ENCODE measurements at regions not wholly inside any gene's neighbourhood (a gene's known extent, or its start where the extent isn't known, plus 50 kb on each side); places are given as distances from the start of the nearest gene placed in this dataset.

DNA sequence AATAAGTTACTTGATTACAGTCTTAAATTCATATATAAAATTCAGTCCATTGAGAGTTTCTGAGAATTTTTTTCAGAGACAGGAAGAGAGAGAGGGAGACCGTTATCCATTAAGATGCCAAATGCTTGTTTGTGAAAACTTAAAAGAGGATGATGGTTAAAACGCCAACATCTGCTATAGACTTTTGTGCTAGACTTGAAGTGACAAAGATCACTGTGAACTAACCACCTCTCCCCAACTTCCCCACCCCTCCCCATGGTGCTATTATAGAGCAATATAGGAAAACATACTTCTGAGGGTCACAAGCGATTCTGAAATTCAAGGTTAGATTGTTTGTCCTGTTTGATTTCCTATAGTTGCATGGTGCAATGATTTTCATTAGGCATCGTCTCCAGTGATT, 440.8 kb downstream of the RMST start:
- H3K4me3 ChIP-seq (replicated peaks; ENCODE audit: low read depth, low read length), result no peak overlapping the region
- no peak for TF ChIP-seq CTCF (IDR thresholded peaks at IDR 0.05; ENCODE audit: insufficient read depth, low read length, poor library complexity, severe bottlenecking)

GRCh38 chr12:97907504-97907903, 444.9 kb downstream of the RMST start:
- no peak for DNase-seq (ENCODE audit: extremely low read depth, insufficient read length)
- H3K36me3 ChIP-seq (ENCODE audit: control insufficient read depth, insufficient read depth, low read length), result no peaks in the 10 kb centered on the region
- no peaks in the 10 kb centered on the region for H3K27me3 ChIP-seq (replicated peaks; ENCODE audit: control insufficient read depth, insufficient read depth, low read length)
- H3K4me3 ChIP-seq (replicated peaks; ENCODE audit: low read depth, low read length), result no peak overlapping the region
- no peak for TF ChIP-seq CTCF (IDR thresholded peaks at IDR 0.05; ENCODE audit: insufficient read depth, low read length, poor library complexity, severe bottlenecking)

More for the DNA sequence above, 440.8 kb downstream of the RMST start:
- no peak for DNase-seq (ENCODE audit: extremely low read depth, insufficient read length)
- no peaks in the 10 kb centered on the region for H3K27me3 ChIP-seq (replicated peaks; ENCODE audit: control insufficient read depth, insufficient read depth, low read length)
- no peaks in the 10 kb centered on the region for H3K36me3 ChIP-seq (ENCODE audit: control insufficient read depth, insufficient read depth, low read length)

DNA sequence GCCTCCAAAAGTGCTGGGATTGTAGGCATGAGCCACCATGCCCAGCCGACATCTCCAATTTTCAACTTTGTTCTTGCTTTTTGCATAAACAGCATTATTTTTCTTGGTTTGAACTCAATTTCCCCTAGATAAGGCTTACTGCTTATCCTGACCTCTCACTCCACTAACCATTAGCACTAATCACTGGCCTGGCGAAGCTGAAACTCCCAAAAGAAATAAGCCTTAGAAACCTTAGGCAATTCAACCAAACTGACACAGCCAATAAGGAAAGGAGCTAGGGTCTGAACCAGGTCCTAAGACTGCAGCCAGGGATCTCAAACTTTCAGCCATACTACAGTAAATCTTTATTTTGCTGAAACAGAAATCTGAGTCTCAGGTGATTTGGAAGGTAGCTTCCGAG, 448.0 kb downstream of the RMST start:
- no peak for TF ChIP-seq CTCF (IDR thresholded peaks at IDR 0.05; ENCODE audit: insufficient read depth, low read length, poor library complexity, severe bottlenecking)
- H3K36me3 ChIP-seq (ENCODE audit: control insufficient read depth, insufficient read depth, low read length), result no peaks in the 10 kb centered on the region
- no peaks in the 10 kb centered on the region for H3K27me3 ChIP-seq (replicated peaks; ENCODE audit: control insufficient read depth, insufficient read depth, low read length)
- DNase-seq (ENCODE audit: extremely low read depth, insufficient read length), result no peak
- H3K4me3 ChIP-seq (replicated peaks; ENCODE audit: low read depth, low read length), result no peak overlapping the region

GRCh38 chr12:97912943-97913342, 450.3 kb downstream of the RMST start:
- H3K36me3 ChIP-seq (ENCODE audit: control insufficient read depth, insufficient read depth, low read length), result no peaks in the 10 kb centered on the region
- no peaks in the 10 kb centered on the region for H3K27me3 ChIP-seq (replicated peaks; ENCODE audit: control insufficient read depth, insufficient read depth, low read length)
- TF ChIP-seq CTCF (IDR thresholded peaks at IDR 0.05; ENCODE audit: insufficient read depth, low read length, poor library complexity, severe bottlenecking), result no peak
- DNase-seq (ENCODE audit: extremely low read depth, insufficient read length), result no peak
- H3K4me3 ChIP-seq (replicated peaks; ENCODE audit: low read depth, low read length), result no peak overlapping the region

- Histone ChIP-seq H3K4me3 (replicated peaks; ENCODE audit: low read depth, low read length) (no peak overlapping the region), H3K27me3 (replicated peaks; ENCODE audit: control insufficient read depth, insufficient read depth, low read length) (no peaks in the 10 kb centered on the region), H3K36me3 (ENCODE audit: control insufficient read depth, insufficient read depth, low read length) (no peaks in the 10 kb centered on the region)
- no peak for TF ChIP-seq CTCF (IDR thresholded peaks at IDR 0.05; ENCODE audit: insufficient read depth, low read length, poor library complexity, severe bottlenecking)
- DNase-seq (ENCODE audit: extremely low read depth, insufficient read length), result no peak
Observed at GRCh38 chr12:97921979-97922722, 459.5 kb downstream of the RMST start.

GRCh38 chr12:97923546-97923945, 460.9 kb downstream of the RMST start:
- Histone ChIP-seq H3K36me3 (ENCODE audit: control insufficient read depth, insufficient read depth, low read length) (no peaks in the 10 kb centered on the region), H3K27me3 (replicated peaks; ENCODE audit: control insufficient read depth, insufficient read depth, low read length) (no peaks in the 10 kb centered on the region), H3K4me3 (replicated peaks; ENCODE audit: low read depth, low read length) (no peak overlapping the region)
- no peak for TF ChIP-seq CTCF (IDR thresholded peaks at IDR 0.05; ENCODE audit: insufficient read depth, low read length, poor library complexity, severe bottlenecking)
- no peak for DNase-seq (ENCODE audit: extremely low read depth, insufficient read length)
